Loucy (cell line): ENCODE measurements at regions not wholly inside any gene's neighbourhood (a gene's known extent, or its start where the extent isn't known, plus 50 kb on each side); places are given as distances from the start of the nearest gene placed in this dataset.

Source experiments
- CTCF ChIP-seq: fragments of 200-600 bp; sonication (generic); conservative IDR thresholded peaks from 2 replicates; pipeline ENCODE4 v1.5.1; 2014; ENCODE audit warnings: mild to moderate bottlenecking, antibody characterized with exemption, low read length
- EZH2phosphoT487 ChIP-seq: fragments of 200-600 bp; IDR thresholded peaks from 2 replicates; pipeline ENCODE4 v1.6.1; 2018; ENCODE audit warnings: antibody characterized with exemption, mild to moderate bottlenecking, moderate library complexity, borderline replicate concordance

- TF ChIP-seq CTCF (no peak), EZH2phosphoT487 (no peak)
These were observed 368.3 kb downstream of the SEC14L1 start for GRCh38 chr17:77509089-77509488.
